ENCODE measurements at regions not wholly inside any gene's neighbourhood (a gene's known extent, or its start where the extent isn't known, plus 50 kb on each side); places are given as distances from the start of the nearest gene placed in this dataset.
"Not testable (repeated sequence)": the region's sequence is repeated elsewhere in the genome, so short reads cannot be mapped to it uniquely, and the experiment has no call there.

DNA sequence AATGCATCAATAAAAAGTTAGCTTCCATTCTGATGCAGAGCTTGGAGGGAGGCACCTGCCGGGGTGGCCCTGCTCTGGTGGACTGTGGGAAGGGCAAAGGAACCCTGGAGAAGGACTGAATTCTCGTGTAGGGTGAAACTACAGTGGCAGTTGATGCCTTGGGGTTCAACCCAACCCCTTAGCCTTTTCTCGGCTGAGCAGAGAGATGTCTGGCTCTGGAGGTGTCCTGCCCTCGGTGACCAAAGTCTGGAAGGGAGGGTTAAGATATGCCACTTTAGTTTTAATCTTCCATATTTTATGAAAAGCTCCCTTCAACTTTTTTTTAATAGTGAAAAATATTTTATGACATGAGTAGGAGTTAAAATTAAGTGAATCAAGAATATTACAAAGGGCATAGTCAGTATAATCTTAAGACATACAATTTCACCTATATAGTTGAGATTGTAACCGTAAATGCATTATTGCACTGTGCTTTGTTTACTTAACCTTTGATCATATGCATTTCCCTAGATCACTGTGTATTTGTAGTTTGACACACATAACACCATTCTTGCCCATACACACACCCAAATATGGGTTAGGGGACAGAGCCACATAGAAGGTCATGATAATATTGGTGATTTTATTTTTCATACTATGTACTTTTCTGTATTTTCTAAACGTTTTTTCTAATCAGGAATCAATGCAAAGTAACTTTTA is 179.6 kb downstream of the MCHR2 start:
- FAIRE-seq = no peak
- DNase-seq (ENCODE audit: insufficient read length, low spot score) = no peak
- TF ChIP-seq POLR2A (IDR thresholded peaks at IDR 0.05; ENCODE audit: low read depth, low read length) = no peak

DNA sequence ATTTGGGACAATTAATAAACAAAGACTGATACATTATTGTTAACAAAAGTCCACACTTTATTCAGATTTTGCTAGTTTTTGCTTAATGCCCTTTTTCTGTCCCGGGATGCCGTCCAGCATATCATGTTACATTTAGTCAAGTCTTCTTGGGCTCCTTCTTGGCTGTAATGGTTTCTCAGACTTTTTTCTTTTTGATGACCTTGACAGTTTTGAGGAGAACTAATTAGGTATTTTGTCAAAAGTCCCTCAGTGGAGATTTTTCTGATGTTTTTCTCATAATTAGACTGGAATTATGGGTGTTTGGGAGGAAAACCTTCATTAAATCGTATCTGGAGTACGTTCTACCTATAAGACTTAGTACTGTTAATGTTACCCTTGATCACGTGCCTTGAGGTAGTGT is 177.2 kb downstream of the MCHR2 start:
- TF ChIP-seq POLR2A (IDR thresholded peaks at IDR 0.05; ENCODE audit: low read depth, low read length) = no peak
- FAIRE-seq (no peak), DNase-seq (ENCODE audit: insufficient read length, low spot score) (no peak)

DNA sequence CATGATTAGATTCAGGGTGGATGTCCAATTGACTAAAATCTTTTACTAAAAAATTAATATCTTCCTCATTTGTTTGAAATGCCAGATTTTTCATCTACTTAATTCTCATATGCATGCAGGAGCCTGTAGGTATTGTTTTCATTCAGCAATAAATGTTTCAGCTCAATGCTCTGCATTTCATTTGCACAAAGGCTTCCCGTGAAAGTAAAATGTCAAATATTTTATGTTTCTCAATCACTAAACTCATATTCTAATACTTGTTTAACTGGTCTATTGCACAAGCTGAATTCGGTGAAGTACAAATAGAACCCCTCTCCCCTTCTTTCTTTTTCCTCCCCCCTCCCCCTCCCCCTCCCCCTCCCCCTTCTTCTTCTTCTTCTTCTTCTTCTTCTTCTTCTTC is 175.9 kb downstream of the MCHR2 start:
- no peak for FAIRE-seq
- no peak for TF ChIP-seq POLR2A (IDR thresholded peaks at IDR 0.05; ENCODE audit: low read depth, low read length)
- DNase-seq (ENCODE audit: insufficient read length, low spot score) = no peak

DNA sequence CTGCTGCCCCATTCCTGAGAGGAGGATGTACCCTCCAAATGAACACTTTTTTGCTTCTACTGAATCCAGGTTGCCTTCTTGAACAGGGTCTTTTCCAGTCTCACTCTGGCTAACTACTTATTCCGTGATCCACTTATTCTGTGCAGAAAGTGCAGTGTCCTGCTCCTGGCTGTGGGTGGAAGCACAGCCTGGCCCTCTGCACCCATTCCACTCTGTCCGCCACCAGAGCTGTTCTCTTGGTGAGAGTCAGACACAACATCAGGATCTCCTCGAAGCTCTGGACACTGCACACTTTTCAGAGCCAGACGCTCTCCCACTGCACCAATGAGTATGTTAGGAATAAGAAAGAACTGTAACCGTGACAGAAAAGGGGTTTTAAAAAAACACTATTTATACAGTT is 174.2 kb downstream of the MCHR2 start:
- DNase-seq (ENCODE audit: insufficient read length, low spot score) (no peak), FAIRE-seq (no peak)
- no peak for TF ChIP-seq POLR2A (IDR thresholded peaks at IDR 0.05; ENCODE audit: low read depth, low read length)

DNA sequence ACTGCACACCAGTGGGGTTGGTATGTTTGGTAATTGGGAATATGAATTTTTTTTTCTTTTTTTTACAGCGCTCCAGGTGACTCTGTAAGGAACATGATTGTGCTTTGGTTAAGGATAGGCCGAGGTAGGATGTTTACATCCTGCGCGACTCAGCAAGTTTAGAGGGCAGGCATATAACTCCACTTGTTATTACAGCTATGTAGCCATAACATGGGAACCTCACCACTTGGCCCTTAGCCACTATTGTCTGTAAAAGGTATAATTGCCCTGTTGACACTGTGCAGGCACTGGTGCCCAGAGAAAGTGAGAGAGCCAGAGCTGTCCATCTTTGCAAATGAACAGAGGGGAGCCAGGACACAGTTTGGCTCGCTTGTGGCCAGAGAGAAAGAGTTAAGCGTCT is 172.9 kb downstream of the MCHR2 start:
- DNase-seq (ENCODE audit: insufficient read length, low spot score) (no peak), FAIRE-seq (no peak)
- no peak for TF ChIP-seq POLR2A (IDR thresholded peaks at IDR 0.05; ENCODE audit: low read depth, low read length)

DNA sequence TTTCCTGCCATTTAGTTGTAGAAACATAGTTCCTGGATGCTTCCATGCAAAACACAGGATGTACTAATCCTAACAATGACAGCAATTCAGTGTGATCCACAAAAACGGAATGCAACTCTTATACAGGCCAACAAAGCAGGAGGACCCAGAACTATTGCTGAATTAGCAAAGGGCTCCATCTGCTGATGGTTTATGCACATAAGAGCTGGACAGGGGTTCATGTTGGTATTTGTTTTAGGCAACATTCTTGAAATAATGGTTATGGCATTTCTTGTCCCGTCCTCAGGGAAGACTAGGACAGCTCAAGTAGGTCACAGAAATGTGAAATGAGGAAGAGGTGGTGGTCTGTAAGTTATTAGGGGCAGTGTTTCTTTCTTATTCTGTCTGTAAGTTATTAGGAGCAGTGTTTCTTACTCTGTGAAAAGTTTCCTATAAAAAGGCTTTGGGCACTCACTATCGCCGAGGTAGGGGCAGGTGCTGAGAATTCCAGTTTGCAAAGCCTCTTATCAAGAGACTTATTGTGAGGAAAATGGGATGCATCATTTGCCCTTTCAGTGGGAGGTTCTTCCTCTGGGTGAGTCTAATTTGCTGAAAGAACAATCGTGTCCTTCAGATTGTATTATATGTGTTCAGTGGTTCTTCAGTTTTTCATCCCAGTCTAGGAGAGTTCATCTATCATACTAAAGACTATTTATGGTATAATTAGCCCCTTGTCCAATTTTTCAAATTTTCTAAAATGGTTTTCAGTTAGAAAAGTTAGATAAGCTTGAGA is 171.1 kb downstream of the MCHR2 start:
- TF ChIP-seq POLR2A (IDR thresholded peaks at IDR 0.05; ENCODE audit: low read depth, low read length) = no peak
- DNase-seq (ENCODE audit: insufficient read length, low spot score) (peak; percentile 9), FAIRE-seq (no peak)

DNA sequence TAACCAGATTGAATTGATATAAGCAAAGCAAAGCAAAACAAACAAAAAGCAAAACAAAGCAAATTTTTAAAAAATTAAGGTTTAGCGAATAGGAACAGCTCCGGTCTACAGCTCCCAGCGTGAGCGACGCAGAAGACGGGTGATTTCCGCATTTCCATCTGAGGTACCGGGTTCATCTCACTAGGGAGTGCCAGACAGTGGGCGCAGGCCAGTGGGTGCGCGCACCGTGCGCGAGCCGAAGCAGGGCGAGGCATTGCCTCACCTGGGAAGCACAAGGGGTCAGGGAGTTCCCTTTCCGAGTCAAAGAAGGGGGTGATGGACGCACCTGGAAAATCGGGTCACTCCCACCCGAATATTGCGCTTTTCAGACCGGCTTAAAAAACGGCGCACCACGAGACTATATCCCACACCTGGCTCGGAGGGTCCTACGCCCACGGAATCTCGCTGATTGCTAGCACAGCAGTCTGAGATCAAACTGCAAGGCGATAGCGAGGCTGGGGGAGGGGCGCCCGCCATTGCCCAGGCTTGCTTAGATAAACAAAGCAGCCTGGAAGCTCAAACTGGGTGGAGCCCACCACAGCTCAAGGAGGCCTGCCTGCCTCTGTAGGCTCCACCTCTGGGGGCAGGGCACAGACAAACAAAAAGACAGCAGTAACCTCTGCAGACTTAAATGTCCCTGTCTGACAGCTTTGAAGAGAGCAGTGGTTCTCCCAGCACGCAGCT is 170.3 kb downstream of the MCHR2 start:
- FAIRE-seq; DNase-seq (ENCODE audit: insufficient read length, low spot score): not testable (repeated sequence)

DNA sequence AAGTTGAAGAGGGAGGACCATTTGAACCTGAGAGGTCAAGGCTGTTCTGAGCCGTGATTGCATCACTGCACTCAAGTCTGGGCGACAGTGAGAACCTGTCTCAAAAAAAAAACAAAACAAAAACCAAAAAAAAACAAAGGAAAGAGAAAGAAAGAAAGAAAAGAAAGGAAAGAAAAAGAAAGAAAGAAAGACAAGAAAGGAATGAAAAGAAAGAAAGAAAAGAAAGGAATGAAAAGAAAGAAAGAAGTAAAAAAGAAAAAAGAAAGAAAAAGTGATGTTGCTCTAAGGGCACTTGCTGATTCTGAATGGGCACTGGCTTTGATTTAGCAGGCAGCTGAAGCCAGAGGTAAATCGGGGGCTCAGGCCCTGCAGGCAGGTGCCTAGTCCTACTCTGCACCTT is 161.0 kb downstream of the MCHR2 start:
- no peak for DNase-seq (ENCODE audit: insufficient read length, low spot score)
- FAIRE-seq = no peak
- TF ChIP-seq POLR2A (IDR thresholded peaks at IDR 0.05; ENCODE audit: low read depth, low read length) = no peak

DNA sequence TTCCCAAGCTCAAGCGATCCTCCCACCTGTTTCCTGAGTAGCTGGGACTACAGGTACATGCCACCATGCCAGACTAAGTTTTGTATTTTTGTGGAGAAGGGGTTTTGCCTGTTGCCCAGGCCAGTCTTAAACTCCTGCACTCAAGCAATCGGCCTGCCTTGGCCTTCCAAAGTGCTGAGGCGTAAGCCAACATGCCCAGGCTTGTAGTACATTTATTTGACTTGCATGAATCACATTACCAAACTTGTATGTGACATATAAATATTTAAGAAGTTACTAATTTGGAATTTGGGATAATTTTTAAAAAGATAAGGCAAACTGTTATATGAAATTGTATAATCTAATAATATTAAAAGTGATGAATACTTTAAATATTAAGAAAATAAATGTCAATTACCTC is 157.6 kb downstream of the MCHR2 start:
- FAIRE-seq (no peak), DNase-seq (ENCODE audit: insufficient read length, low spot score) (no peak)
- no peak for TF ChIP-seq POLR2A (IDR thresholded peaks at IDR 0.05; ENCODE audit: low read depth, low read length)

DNA sequence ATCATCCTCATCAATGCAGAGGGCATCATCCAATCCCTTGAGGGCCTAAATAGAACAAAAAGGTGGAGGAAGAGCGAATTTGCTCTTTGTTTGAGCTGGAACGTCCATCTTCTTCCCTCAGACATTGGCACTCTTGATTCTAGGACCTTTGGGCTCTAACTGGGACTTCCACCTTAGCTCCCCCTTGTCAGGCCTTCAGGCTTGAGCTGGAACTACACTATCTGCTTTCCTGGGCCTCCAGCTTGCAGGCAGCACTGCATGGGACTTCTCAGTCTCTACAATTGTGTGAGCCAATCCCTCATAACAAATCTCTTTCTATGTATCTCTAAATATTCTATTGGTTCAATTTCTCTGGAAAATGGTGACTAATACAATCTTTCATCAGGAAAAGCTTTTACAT is 155.4 kb downstream of the MCHR2 start:
- DNase-seq (ENCODE audit: insufficient read length, low spot score) (no peak), FAIRE-seq (no peak)
- no peak for TF ChIP-seq POLR2A (IDR thresholded peaks at IDR 0.05; ENCODE audit: low read depth, low read length)

DNA sequence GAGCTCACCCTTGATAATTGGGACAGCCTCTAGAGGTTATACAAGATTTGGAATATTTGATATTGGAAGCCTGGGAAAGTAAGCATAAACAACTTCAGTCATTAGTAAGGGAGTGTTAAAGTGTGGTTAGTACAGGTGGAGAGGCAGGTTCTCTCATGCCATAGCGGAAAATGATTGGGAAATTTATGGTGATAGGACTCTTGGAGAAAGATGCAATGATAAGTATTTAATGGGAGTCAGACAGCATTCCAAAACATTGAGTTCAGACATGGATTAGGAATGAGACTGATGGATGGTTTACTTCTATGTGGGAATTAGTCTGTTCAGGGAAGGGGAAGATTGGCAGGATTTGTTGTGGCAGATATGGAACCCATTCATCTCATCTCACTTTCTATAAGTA is 152.7 kb downstream of the MCHR2 start:
- FAIRE-seq = no peak
- no peak for DNase-seq (ENCODE audit: insufficient read length, low spot score)
- no peak for TF ChIP-seq POLR2A (IDR thresholded peaks at IDR 0.05; ENCODE audit: low read depth, low read length)

DNA sequence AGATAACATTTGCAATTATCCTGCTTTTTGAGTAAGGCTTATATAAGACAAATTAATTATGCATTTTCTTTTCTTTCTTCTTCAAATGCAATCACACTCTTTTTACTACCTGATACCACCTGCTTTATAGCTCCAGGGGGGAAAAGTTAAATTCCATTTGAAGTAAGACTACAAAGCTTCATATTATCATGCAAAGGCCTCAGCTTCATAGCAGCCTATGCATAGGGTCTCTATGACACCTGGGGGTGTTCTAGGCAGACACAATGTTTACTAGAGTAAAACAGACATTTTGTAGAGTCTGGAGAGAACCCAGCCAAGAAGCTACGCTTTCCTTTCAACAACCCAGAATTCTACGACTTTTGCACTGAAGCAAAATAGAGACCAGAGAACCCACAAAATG is 148.0 kb downstream of the MCHR2 start:
- no peak for TF ChIP-seq POLR2A (IDR thresholded peaks at IDR 0.05; ENCODE audit: low read depth, low read length)
- FAIRE-seq (no peak), DNase-seq (ENCODE audit: insufficient read length, low spot score) (no peak)

DNA sequence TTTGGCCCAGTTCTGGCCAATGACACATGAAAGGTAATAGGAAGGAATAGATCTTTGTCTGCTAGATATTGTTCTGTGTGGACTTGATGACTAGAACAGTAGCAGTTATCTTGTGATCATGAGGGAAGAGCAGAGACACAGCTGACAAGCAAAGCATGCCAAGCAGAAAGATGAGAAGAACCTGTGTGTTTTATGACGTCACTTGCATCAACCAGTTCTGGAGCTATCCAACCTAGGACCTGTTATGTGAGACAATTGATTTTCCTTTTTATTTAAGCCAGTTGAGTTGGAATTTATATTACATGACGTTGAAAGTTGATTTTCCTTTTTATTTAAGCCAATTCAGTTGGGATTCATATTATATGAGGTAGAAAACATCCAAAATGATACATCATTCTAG is 143.2 kb downstream of the MCHR2 start:
- no peak for FAIRE-seq

DNA sequence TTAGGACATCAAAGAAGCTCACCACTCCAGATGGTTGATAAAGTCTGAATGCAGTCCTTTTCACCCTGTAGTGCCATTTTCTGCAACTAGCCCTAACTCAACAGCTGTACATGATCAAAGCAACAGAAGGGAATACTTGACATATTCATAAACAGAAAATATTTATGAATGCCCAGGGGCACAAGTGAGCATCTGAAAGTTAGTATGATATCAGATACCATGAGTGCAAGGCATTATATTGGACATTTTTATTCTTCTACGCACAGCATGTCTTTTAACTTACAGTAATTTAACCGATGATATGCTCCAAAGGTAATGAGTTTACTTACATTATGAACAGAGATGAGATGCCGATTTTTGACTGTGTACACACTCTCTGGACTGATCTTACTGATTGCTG is 142.0 kb downstream of the MCHR2 start:
- FAIRE-seq = no peak
- no peak for DNase-seq (ENCODE audit: insufficient read length, low spot score)
- TF ChIP-seq POLR2A (IDR thresholded peaks at IDR 0.05; ENCODE audit: low read depth, low read length) = no peak

More for the DNA sequence above, 143.2 kb downstream of the MCHR2 start:
- TF ChIP-seq POLR2A (IDR thresholded peaks at IDR 0.05; ENCODE audit: low read depth, low read length) = no peak
- DNase-seq (ENCODE audit: insufficient read length, low spot score) = no peak

DNA sequence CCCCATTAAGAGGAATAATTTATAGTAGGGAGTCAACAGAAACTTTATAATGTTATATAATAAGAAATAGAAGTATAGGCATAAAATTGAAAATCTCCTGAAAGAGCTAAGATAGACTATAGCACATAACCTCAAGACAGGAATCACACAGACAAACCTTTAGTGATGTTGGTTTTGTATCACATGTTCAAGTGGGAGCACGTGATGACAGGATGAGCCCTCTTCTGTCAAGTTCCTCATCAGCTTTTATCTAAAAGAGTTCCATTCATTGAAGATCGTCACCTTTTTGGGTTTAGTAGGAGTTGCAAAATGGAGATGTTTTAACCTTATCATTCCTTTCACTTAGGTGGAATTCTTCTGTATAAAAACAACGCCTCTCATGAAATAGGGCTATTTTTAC is 127.0 kb downstream of the MCHR2 start:
- no peak for TF ChIP-seq POLR2A (IDR thresholded peaks at IDR 0.05; ENCODE audit: low read depth, low read length)
- FAIRE-seq (no peak), DNase-seq (ENCODE audit: insufficient read length, low spot score) (no peak)

All from H54 (cell line).